ENCODE measurements at regions not wholly inside any gene's neighbourhood (a gene's known extent, or its start where the extent isn't known, plus 50 kb on each side); places are given as distances from the start of the nearest gene placed in this dataset.

GRCh38 chr1:96159379-96159778 is 562.2 kb upstream of the PTBP2 start:
- no peak for TF ChIP-seq POLR2A (IDR thresholded peaks at IDR 0.05; ENCODE audit: low read depth)
- TF ChIP-seq, protein P1, sequence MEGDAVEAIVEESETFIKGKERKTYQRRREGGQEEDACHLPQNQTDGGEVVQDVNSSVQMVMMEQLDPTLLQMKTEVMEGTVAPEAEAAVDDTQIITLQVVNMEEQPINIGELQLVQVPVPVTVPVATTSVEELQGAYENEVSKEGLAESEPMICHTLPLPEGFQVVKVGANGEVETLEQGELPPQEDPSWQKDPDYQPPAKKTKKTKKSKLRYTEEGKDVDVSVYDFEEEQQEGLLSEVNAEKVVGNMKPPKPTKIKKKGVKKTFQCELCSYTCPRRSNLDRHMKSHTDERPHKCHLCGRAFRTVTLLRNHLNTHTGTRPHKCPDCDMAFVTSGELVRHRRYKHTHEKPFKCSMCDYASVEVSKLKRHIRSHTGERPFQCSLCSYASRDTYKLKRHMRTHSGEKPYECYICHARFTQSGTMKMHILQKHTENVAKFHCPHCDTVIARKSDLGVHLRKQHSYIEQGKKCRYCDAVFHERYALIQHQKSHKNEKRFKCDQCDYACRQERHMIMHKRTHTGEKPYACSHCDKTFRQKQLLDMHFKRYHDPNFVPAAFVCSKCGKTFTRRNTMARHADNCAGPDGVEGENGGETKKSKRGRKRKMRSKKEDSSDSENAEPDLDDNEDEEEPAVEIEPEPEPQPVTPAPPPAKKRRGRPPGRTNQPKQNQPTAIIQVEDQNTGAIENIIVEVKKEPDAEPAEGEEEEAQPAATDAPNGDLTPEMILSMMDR (IDR thresholded peaks at IDR 0.05): no peak
- TF ChIP-seq POLR2AphosphoS5 (IDR thresholded peaks at IDR 0.05): no peak
- no peak for TF ChIP-seq EP300 (IDR thresholded peaks at IDR 0.05)
